ENCODE measurements at regions not wholly inside any gene's neighbourhood (a gene's known extent, or its start where the extent isn't known, plus 50 kb on each side); places are given as distances from the start of the nearest gene placed in this dataset.

DNA sequence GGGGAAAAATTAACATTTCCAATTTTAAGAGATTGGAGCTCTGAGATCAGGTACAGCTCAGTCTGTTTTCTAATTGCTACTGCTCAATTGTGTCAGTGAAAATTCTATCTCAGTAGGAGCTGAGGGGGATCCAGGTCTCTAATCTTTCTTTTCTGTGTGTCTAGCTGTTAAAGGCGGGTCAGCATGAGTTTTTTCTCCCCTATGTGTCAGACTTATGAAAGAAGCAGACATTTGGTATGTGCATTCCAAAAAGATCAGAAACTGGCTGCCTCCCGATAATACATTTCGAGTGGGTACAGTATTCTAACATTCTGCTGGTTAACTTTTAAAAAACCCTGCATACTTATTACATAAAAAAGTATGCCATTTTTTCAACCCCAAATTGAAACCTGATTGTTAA is 72.4 kb downstream of the PCDH7 start:
- ATAC-seq: no peak
- TF ChIP-seq HDAC2 (IDR thresholded peaks at IDR 0.05): no peak
- no peak for TF ChIP-seq MYC (IDR thresholded peaks at IDR 0.05; ENCODE audit: borderline replicate concordance, low read length)
- TF ChIP-seq TP53 (CRISPR knock-in tag; IDR thresholded peaks at IDR 0.05): no peak
- TF ChIP-seq, protein P1, sequence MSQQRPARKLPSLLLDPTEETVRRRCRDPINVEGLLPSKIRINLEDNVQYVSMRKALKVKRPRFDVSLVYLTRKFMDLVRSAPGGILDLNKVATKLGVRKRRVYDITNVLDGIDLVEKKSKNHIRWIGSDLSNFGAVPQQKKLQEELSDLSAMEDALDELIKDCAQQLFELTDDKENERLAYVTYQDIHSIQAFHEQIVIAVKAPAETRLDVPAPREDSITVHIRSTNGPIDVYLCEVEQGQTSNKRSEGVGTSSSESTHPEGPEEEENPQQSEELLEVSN (IDR thresholded peaks at IDR 0.05; ENCODE audit: borderline replicate concordance, low read depth): no peak
- 43% methylated on average over 3 of the region's 3 CpGs for WGBS (ENCODE audit: missing lambda C conversion rate)
- ChIA-PET CTCF (no interaction called here), POLR2A (no interaction called here)
- Histone ChIP-seq H3K4me3 (no peak overlapping the region), H3K9me3 (no peaks in the 10 kb centered on the region), H3K4me2 (no peak overlapping the region), H3K4me1 (no peaks in the 10 kb centered on the region), H3K27ac (no peak overlapping the region)
- no peak for FAIRE-seq
- DNase-seq (ENCODE audit: low read depth in 1 of 2, low spot score in 1 of 2): no peak

DNA sequence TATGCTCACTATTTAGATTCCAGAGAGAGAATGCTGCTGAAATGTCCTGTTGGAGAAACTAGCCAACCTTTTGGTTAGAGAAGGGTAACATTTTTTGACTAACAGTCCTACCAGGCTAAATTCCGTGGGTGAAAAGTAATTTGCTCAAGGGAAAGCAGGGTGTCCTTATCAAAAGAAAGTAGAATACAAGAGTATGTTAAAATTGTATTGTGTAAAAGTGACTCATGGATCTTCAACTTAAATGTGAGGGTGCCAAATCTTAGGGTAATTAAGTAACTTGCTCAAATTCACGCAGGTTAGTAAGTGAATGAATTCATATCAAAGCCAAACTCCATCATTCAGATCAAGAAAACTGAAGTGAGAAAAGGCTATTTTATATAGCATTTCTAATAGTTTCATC is 81.7 kb downstream of the PCDH7 start:
- CTCF ChIA-PET: no interaction called here
- ATAC-seq (no peak), FAIRE-seq (no peak)

DNA sequence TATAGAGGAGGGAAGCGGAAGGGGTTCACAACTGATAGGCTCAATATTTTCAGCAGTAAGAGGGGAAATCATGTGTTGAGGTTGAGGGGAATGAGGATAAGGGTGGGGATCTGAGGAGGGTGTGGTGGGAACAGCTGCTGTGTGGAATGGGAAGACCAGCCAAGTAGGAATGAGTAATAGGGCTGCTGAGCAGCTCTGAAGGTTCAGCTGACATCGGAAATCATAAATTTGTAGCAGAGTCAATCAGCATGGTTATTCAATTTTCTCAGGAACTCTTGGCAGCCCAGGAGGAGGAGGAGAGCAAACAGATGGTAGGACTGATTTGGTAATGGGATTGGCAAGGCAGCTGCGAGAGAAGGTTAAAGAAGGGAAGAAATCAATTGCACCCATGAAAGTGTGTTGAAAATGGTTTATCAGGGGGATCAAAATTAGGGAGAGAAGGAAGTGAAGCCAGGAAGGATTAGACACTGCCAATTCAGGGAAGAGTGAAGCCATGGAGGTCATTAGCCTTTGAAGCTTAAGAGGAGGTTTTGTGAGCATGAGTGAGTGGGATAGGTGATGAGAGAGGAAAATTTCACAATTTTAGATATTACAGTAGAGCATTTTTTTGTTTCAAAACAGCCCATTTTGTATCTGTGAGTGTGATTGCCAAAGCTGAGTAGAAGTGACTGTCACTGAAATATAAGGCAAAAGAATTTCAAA is 82.6 kb downstream of the PCDH7 start:
- Histone ChIP-seq H3K9me3 (no peaks in the 10 kb centered on the region), H3K4me3 (no peak overlapping the region), H3K27ac (no peak overlapping the region), H3K4me1 (no peaks in the 10 kb centered on the region), H3K4me2 (no peak overlapping the region)
- WGBS (ENCODE audit: missing lambda C conversion rate): 22% methylated on average over 3 of the region's 3 CpGs
- TF ChIP-seq HOXB13 (CRISPR knock-in tag; IDR thresholded peaks at IDR 0.05; ENCODE audit: low read depth) (no peak), EHF (CRISPR knock-in tag; IDR thresholded peaks at IDR 0.05) (no peak), PHF8 (IDR thresholded peaks at IDR 0.05; ENCODE audit: borderline replicate concordance, low read depth) (no peak), RNF2 (IDR thresholded peaks at IDR 0.05; ENCODE audit: borderline replicate concordance, low read depth) (no peak)
- TF ChIP-seq, protein P1 (IDR thresholded peaks at IDR 0.05; ENCODE audit: borderline replicate concordance, low read depth): no peak
- no peak for FAIRE-seq
- ChIA-PET CTCF (no interaction called here), POLR2A (no interaction called here)
- no peak for DNase-seq (ENCODE audit: low read depth in 1 of 2, low spot score in 1 of 2)
- no peak for ATAC-seq

More for the DNA sequence above, 81.7 kb downstream of the PCDH7 start:
- POLR2A ChIA-PET: no interaction called here
- no peaks in the 10 kb centered on the region for H3K4me1 ChIP-seq
- no peak overlapping the region for H3K4me3 ChIP-seq
- no peaks in the 10 kb centered on the region for H3K9me3 ChIP-seq
- no peak for DNase-seq (ENCODE audit: low read depth in 1 of 2, low spot score in 1 of 2)
- H3K27ac ChIP-seq: no peak overlapping the region
- H3K4me2 ChIP-seq: no peak overlapping the region
- TF ChIP-seq MAZ (IDR thresholded peaks at IDR 0.05; ENCODE audit: borderline replicate concordance, low read depth, low read length) (no peak), FOXS1 (CRISPR knock-in tag; IDR thresholded peaks at IDR 0.05) (no peak), EP300 (IDR thresholded peaks at IDR 0.05) (no peak), NR3C1 (IDR thresholded peaks at IDR 0.05) (no peak), RNF2 (IDR thresholded peaks at IDR 0.05; ENCODE audit: borderline replicate concordance, low read depth) (no peak), KDM5A (IDR thresholded peaks at IDR 0.05) (no peak), RARB (CRISPR knock-in tag; IDR thresholded peaks at IDR 0.05) (no peak), MAFK (IDR thresholded peaks at IDR 0.05; ENCODE audit: partially characterized antibody) (no peak), ZFP36 (IDR thresholded peaks at IDR 0.05; ENCODE audit: borderline replicate concordance, partially characterized antibody) (no peak), MYC (IDR thresholded peaks at IDR 0.05; ENCODE audit: borderline replicate concordance, low read length) (no peak), EHF (CRISPR knock-in tag; IDR thresholded peaks at IDR 0.05) (no peak), FOSL2 (IDR thresholded peaks at IDR 0.05) (no peak), FOSL2 (CRISPR knock-in tag; IDR thresholded peaks at IDR 0.05) (no peak), TP53 (CRISPR knock-in tag; IDR thresholded peaks at IDR 0.05) (no peak), HOXB13 (CRISPR knock-in tag; IDR thresholded peaks at IDR 0.05; ENCODE audit: low read depth) (no peak), HOXA7 (CRISPR knock-in tag; IDR thresholded peaks at IDR 0.05) (no peak)
- TF ChIP-seq, protein P2, sequence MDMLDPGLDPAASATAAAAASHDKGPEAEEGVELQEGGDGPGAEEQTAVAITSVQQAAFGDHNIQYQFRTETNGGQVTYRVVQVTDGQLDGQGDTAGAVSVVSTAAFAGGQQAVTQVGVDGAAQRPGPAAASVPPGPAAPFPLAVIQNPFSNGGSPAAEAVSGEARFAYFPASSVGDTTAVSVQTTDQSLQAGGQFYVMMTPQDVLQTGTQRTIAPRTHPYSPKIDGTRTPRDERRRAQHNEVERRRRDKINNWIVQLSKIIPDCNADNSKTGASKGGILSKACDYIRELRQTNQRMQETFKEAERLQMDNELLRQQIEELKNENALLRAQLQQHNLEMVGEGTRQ (IDR thresholded peaks at IDR 0.05): no peak
- WGBS (ENCODE audit: missing lambda C conversion rate): 3% methylated on average over 2 of the region's 2 CpGs
